ENCODE measurements at regions not wholly inside any gene's neighbourhood (a gene's known extent, or its start where the extent isn't known, plus 50 kb on each side); places are given as distances from the start of the nearest gene placed in this dataset.

DNA sequence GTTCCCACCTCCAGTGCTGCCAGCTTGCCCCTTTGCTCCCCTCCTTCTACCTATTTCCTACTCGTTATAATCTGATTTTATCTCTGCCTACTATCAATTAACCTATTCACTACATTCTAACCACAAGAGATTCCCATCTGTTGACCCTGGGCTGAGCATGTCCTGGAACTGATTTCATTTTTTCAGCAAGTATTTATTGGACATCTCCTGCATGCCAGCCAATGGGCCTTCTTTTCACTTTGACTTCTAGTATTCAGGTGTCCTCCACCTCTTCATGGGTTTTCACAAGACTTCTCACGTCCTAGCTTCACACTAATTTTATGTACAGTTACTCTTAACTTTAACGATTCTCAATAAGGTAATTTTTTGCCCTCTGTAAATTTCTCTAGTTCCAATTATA is 282.7 kb upstream of the KLHL1 start:
- no peak for DNase-seq (ENCODE audit: insufficient read length)
- TF ChIP-seq POLR2A (IDR thresholded peaks at IDR 0.05; ENCODE audit: low read depth, low read length) (no peak), TAF1 (IDR thresholded peaks at IDR 0.05; ENCODE audit: borderline replicate concordance, low read depth, low read length) (no peak), POLR2AphosphoS5 (IDR thresholded peaks at IDR 0.05; ENCODE audit: low read depth, low read length) (no peak)
- no peak for FAIRE-seq

DNA sequence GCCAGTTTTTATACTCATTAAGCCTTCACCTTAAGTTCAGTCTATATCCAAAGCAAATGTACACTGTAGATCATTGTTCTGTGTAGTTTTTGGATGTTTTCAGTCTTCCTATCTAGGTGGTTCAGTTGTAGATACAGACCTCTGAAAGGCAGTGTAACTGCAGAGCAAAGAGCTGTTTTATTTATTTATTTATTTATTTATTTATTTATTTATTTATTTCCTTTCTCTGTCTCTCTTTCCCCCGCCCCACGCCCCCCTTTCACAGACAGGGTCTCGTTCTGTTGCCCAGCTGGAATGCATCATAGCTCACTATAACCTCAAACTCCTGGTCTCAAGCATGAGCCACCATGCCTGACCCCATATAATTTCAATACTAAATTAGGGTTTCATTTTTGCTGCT is 281.8 kb upstream of the KLHL1 start:
- DNase-seq (ENCODE audit: insufficient read length): no peak
- TF ChIP-seq TAF1 (IDR thresholded peaks at IDR 0.05; ENCODE audit: borderline replicate concordance, low read depth, low read length) (no peak), POLR2AphosphoS5 (IDR thresholded peaks at IDR 0.05; ENCODE audit: low read depth, low read length) (no peak), POLR2A (IDR thresholded peaks at IDR 0.05; ENCODE audit: low read depth, low read length) (no peak)
- FAIRE-seq: no peak

DNA sequence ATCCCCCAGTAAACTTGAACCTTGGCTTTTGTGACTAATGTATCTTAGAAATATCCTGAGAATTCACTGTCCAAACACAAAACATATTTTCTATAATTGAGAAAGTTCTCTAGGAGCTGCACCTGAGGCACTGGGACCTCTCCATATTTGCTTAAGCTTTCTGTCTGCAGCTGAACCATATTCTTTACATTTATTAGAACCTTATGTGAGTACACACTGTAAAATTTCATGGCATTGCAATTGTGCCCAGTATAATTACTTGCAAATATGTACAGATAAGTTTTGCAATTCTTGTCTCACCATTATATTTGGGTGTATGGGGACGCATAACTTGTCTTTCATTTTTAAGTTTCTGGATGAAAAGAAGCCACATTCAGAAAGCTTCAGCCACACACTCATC is 280.7 kb upstream of the KLHL1 start:
- no peak for FAIRE-seq
- TF ChIP-seq POLR2AphosphoS5 (IDR thresholded peaks at IDR 0.05; ENCODE audit: low read depth, low read length): no peak
- TF ChIP-seq TAF1 (IDR thresholded peaks at IDR 0.05; ENCODE audit: borderline replicate concordance, low read depth, low read length): no peak
- no peak for TF ChIP-seq POLR2A (IDR thresholded peaks at IDR 0.05; ENCODE audit: low read depth, low read length)
- DNase-seq (ENCODE audit: insufficient read length): no peak

DNA sequence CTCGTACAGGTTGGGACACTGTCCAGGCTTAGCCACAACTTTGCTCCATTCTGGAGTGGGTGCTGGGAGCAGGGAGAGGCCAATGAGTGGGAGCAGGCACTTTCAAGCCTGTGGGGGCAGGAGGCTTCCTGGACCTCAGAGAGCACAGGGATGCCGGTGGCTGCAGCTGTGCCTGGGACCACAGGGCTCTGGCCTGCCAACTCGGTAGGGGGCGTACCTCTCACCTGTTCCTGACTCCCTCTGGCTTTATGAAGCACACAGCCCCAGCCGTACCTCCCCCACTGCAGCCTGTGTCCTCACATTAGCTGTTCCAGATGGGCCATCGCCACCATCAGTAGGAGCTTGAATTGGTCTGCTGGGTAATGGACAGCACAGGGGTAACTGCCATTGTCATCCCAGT is 278.7 kb upstream of the KLHL1 start:
- TF ChIP-seq POLR2A (IDR thresholded peaks at IDR 0.05; ENCODE audit: low read depth, low read length): no peak
- TF ChIP-seq TAF1 (IDR thresholded peaks at IDR 0.05; ENCODE audit: borderline replicate concordance, low read depth, low read length): no peak
- DNase-seq (ENCODE audit: insufficient read length): no peak
- no peak for FAIRE-seq

DNA sequence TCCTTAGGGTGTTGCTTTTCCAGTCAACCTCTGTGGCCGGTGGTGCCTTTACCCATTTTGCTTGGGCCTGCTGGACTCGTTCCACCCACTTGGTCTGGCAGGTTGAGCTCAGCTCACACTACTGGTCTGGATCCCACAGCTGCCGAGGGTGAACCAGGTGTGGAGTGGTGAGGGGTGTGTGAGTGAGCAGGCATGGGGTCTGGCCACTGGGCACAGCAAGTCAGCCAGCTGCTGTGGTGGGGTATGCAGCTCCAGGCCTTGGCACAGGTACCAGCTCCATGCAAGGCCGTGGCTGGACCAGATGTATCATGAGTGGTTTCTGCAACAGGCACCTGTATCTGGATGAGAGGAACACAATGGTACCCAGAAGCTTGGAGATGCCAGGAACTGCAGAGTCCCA is 277.6 kb upstream of the KLHL1 start:
- DNase-seq (ENCODE audit: insufficient read length) (no peak), FAIRE-seq (no peak)
- no peak for TF ChIP-seq TAF1 (IDR thresholded peaks at IDR 0.05; ENCODE audit: borderline replicate concordance, low read depth, low read length)
- no peak for TF ChIP-seq POLR2AphosphoS5 (IDR thresholded peaks at IDR 0.05; ENCODE audit: low read depth, low read length)
- no peak for TF ChIP-seq POLR2A (IDR thresholded peaks at IDR 0.05; ENCODE audit: low read depth, low read length)

DNA sequence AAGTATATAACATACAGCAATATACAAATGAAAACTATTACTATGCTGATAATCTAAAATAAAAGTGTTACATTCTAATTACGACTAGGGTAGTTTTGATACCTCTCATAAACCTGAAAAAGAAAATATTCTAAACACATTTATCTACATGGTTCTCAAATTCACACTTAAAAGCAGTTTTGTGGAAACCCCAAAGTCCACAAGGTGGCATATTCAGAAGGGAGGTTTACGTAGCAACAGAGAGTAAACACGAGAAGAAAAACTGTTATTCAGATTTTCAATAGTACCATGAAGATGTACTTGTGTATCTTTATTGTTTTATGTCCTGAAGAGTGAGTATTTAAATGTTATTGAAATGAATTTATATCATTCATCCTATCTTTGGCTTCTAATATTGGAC is 275.9 kb upstream of the KLHL1 start:
- DNase-seq (ENCODE audit: insufficient read length): no peak
- no peak for FAIRE-seq
- no peak for TF ChIP-seq TAF1 (IDR thresholded peaks at IDR 0.05; ENCODE audit: borderline replicate concordance, low read depth, low read length)
- TF ChIP-seq POLR2A (IDR thresholded peaks at IDR 0.05; ENCODE audit: low read depth, low read length): no peak
- TF ChIP-seq POLR2AphosphoS5 (IDR thresholded peaks at IDR 0.05; ENCODE audit: low read depth, low read length): no peak

DNA sequence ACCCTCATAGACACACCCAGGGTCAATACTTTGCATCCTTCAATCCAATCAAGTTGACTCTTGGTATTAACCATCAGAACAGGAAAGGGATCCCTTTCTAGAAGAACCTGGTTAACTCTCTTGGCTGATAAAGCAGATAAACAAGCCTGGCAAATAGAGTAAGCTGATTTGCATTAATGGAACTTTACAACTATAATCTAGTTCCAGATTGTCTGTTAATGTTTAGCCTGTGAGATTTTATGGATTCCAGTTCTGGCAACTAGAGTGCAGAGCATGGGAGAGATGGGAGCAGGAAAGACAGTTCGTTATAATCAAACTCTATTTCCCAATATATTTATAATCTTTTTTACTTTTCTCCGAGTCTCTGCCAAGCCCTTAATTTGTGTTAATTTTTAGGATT is 272.6 kb upstream of the KLHL1 start:
- no peak for FAIRE-seq
- TF ChIP-seq TAF1 (IDR thresholded peaks at IDR 0.05; ENCODE audit: borderline replicate concordance, low read depth, low read length) (no peak), POLR2AphosphoS5 (IDR thresholded peaks at IDR 0.05; ENCODE audit: low read depth, low read length) (no peak), POLR2A (IDR thresholded peaks at IDR 0.05; ENCODE audit: low read depth, low read length) (no peak)
- no peak for DNase-seq (ENCODE audit: insufficient read length)

DNA sequence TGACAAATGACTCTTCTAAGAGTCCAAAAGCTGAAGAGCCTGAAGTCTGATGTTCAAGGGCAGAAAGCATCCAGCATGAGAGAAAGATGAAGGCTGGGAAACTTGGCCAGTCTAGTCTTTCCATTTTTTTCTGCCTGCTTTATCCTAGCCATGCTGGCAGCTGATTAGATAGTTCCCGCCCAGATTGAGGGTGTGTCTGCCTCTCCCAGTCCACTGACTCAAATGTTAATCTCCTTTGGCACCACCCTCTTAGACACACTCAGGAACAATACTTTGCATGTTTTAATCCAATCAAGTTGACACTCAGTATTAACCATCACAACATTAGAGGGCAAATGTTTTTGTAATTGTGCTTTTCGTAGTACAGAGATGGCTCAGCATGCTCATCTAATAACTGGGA is 267.5 kb upstream of the KLHL1 start:
- no peak for FAIRE-seq
- TF ChIP-seq POLR2A (IDR thresholded peaks at IDR 0.05; ENCODE audit: low read depth, low read length) (no peak), TAF1 (IDR thresholded peaks at IDR 0.05; ENCODE audit: borderline replicate concordance, low read depth, low read length) (no peak), POLR2AphosphoS5 (IDR thresholded peaks at IDR 0.05; ENCODE audit: low read depth, low read length) (no peak)
- DNase-seq (ENCODE audit: insufficient read length): no peak

DNA sequence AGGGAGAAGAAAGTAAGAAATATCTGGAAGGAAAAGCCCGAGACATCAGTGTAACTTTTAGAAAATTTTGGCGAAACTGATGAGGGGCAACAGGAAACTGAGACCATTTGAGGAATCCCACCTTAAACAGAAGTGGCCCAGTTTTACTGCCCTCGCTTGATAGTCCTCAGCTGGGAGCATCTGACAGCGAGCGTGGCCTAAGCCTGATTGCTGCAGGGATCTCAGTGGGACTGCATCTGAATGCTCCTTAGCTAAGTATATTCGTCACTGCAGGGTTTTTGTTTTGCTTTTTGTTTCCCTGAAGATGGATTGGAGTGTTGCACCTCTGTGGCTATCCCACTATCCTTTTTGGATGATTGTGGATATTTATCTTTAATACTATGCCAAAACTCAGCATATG is 262.7 kb upstream of the KLHL1 start:
- TF ChIP-seq POLR2A (IDR thresholded peaks at IDR 0.05; ENCODE audit: low read depth, low read length): no peak
- no peak for TF ChIP-seq POLR2AphosphoS5 (IDR thresholded peaks at IDR 0.05; ENCODE audit: low read depth, low read length)
- no peak for TF ChIP-seq TAF1 (IDR thresholded peaks at IDR 0.05; ENCODE audit: borderline replicate concordance, low read depth, low read length)
- DNase-seq (ENCODE audit: insufficient read length) (no peak), FAIRE-seq (no peak)

DNA sequence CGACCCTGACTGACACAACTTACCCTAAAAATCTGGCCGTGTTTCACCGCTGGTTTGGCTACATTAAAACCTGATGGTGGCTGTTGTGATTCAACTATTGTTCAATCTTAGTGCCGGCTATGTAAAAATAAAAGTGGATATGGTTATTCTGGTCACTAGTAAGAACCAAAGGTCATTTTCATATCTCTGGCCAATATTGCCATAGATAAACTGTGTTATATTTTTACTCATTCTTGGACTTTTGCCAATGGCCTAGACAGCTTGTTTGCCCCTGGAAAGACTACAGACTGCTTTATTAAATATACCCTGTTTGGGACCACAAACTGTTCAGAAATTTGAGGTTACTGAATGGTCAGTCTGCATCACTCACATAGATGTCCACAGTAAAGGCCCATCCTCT is 258.5 kb upstream of the KLHL1 start:
- FAIRE-seq: no peak

DNA sequence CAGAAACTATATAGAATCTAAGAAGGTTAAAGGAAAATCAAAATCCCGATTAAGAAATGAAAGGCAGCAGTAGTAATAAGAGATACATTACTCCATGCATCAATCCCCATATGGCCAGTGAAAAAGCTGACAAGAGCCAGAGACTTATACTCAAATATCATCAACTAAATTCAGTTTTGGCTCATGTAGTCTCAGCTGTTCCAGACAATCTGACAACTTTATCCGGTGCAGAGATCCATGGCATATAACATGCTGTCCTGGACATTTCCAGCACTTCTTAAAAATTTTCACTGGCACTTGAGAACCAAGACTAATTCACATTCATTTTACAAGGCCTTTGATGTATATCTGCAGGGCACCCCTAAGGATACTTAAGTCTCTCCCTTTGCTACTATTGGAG is 255.7 kb upstream of the KLHL1 start:
- TF ChIP-seq POLR2AphosphoS5 (IDR thresholded peaks at IDR 0.05; ENCODE audit: low read depth, low read length): no peak
- no peak for TF ChIP-seq TAF1 (IDR thresholded peaks at IDR 0.05; ENCODE audit: borderline replicate concordance, low read depth, low read length)
- no peak for TF ChIP-seq POLR2A (IDR thresholded peaks at IDR 0.05; ENCODE audit: low read depth, low read length)
- DNase-seq (ENCODE audit: insufficient read length): no peak
- no peak for FAIRE-seq

More for the DNA sequence above, 258.5 kb upstream of the KLHL1 start:
- TF ChIP-seq TAF1 (IDR thresholded peaks at IDR 0.05; ENCODE audit: borderline replicate concordance, low read depth, low read length) (no peak), POLR2AphosphoS5 (IDR thresholded peaks at IDR 0.05; ENCODE audit: low read depth, low read length) (no peak), POLR2A (IDR thresholded peaks at IDR 0.05; ENCODE audit: low read depth, low read length) (no peak)
- no peak for DNase-seq (ENCODE audit: insufficient read length)

DNA sequence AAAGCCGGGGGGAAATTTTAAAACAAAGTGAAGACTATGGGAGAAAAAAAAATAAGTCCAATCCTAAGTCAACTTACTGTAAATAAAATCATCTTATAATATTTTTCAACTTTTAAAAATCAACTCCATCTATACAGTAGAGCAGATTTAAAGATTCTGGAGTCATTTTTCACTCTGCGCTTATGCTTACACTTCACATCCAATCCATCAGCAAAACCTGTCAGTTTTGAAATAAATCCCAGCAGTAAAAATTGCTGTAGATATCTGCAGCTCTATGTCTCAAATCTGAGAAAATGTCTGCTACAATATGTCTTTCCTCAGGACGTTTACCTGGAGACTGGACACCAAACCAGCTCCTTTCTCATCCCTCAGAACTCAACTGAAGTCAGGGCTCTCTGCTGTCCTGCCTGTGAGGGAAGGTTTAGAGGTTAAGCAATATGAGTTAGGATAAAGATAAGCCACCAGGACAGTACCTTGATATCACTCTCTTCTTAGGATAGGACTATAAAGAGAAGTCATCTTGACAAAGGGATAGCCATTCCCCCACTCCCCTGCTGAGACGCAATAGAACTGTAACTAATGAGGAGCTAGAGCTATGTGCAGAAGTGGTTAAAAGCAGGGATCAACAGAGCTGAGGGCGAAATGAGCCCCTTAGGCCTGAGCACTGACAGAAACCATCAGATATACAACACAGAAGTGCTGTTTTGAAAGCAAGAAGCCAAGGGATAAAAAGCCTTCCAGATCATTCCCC is 254.7 kb upstream of the KLHL1 start:
- FAIRE-seq: no peak
- TF ChIP-seq POLR2A (IDR thresholded peaks at IDR 0.05; ENCODE audit: low read depth, low read length) (no peak), TAF1 (IDR thresholded peaks at IDR 0.05; ENCODE audit: borderline replicate concordance, low read depth, low read length) (no peak), POLR2AphosphoS5 (IDR thresholded peaks at IDR 0.05; ENCODE audit: low read depth, low read length) (no peak)
- no peak for DNase-seq (ENCODE audit: insufficient read length)
